C1 segment of cervical spinal cord (tissue), 14 donors: ENCODE measurements at regions not wholly inside any gene's neighbourhood (a gene's known extent, or its start where the extent isn't known, plus 50 kb on each side); places are given as distances from the start of the nearest gene placed in this dataset.

ENCODE experiments used
- DNase-seq, 14 donors: peaks; one replicate each; lab custom pipeline; 2025; lab: John Stamatoyannopoulos, UW

DNA sequence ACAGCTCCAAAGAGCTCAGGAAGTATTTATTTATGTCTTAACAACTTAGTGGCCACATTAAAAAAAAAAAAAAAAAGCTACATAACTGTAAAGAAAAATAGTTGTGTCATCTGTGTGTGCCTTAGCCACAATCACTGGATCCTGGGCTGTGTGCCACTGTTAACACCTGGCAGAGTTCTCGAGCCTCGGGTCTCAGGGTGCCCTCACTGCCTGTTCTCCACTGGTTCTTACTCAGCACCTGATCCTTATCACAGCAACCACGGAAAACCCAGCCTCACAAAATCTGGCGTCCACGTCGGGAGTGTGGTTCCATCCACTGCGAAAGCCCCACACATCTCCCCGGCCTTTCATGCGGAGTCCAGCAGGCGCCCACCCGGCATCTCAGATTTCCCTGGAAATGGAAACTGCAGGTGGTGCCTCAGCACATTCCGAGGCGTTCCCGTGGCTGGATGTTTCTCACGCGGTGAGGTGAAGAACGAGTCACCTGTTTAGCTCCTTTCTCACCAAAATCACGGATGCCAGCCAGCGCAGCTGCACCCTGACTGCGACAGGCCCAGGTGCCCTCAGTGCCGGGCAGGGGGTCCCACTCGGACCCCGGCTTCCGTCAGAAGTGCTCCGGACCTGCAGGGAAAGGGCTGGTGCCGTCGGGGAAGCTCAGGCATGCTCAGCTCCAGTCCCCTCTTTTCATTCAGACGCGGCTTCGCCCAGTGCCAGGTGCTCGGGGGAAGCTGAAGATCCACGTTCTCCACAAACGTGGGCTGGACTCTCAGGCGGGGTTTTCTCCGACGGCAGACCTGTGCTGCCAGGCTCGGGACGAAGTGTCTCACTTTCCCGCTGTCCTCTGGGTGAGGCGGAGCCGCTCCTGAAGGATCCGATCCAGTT, 198.7 kb upstream of the SALL3 start:
- DNase-seq: no peak

DNA sequence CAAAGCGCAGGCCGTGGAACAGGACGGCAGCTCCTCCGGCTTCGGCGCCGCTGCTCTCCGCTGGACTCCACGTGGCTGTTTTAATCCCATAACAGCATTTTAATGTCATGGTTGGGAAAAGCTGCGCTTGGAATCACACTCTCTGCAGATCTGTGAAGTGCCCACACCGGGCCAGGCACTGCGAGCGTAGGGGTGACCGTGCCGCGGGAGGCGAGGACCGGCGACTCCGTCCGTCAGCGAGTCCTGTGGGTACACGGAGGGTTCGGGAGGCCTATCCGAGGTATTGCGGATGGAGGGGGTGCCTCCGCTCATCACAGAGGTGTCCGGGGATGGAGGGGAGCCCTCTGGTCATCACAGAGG, 198.0 kb upstream of the SALL3 start:
- no peak for DNase-seq

DNA sequence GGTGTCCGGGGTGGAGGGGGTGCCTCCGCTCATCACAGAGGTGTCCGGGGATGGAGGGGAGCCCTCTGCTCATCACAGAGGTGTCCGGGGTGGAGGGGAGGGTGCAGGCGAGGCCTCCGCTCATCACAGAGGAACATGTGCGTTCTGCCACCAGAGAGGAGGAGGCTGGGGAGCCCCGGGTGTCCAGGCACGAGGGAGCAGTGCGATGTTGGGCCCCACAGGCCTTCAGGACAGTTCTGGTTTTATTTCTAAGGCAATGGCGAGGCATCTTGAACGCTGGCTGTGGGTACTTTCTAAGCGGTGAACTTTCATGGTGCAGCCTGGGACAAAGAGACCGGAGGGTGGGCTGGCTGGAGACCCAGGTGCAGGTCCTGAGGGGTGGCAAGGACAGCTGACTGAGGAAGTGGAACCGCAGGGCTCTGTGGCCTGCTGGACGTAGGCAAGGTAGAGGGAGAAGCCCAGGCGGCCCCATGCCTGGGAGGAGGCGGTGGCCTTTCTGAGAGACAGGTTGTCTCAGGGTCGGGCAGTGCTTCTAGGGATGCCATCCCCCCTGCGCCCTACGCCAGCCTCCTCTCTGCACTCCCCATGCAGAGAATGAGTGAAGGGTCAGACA, 196.6 kb upstream of the SALL3 start:
- no peak for DNase-seq

DNA sequence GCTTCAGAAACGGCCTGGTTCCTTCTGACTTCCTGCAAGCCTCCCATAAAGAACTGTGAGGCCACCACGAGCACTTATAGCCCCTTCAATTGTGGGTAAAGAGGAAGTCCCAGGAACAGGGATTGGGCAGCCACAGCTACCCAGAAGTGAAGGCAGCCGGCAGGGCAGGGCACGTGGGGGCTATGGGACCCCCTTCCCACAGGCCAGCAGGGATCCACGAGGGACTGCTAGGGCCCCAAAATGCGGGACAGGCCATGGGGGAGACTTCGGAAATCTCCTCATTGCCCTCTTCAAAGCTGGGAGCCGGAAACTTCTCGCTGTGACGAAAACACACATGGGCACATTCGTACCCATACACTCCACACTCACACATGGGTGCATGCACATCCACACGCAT, 196.1 kb upstream of the SALL3 start:
- no peak for DNase-seq

DNA sequence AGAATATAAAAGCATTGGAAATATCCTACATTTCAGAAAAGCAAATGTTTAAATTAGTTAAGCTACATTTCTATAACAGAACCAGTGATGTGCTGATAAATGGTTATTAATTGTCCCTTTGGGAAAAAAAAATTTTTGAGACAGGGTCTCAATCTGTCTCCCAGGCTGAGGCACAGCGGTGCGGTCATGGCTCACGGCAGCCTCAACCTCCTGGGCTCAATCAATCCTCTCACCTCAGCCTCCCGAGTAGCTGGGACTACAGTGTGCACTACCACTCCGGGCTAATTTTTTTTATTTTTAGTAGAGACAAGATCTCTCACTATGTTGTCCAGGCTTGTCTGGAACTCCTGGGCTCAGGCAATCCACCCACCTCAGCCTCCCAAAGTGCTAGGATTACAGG, 194.8 kb upstream of the SALL3 start:
- no peak for DNase-seq

DNA sequence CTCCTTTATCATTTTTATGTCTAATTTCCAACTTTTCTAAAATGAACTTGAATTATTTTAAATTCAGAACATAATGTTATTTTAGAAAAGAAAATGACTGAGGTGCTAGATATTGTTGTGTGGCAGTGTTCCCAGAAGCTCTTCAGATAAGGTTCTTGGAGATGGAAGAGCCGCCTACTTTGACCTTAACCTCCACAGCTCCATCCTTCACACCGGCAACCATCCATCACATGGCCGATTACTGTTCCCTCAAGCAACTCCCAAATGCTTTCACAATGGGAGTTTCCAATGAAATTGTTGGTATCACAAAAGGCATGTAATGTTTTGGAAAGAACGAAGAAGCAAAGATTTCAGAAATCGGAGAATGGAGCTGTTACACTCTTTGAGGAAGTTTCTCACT, 193.9 kb upstream of the SALL3 start:
- no peak for DNase-seq

DNA sequence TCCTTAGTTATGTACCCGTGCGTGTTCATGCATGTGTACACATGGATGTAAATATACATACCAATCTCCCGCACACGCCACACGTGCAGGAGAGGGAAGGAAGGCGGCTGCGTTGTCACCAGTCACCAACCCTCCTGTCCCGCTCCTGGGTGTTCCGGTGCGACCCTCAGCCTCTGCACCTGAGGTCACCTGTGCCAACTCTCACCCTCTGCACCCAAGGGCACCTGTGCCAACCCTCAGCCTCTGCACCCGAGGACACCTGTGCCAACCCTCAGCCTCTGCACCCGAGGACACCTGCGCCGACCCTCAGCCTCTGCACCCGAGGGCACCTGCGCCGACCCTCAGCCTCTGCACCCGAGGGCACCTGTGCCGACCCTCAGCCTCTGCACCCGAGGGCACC, 192.8 kb upstream of the SALL3 start:
- DNase-seq: no peak

DNA sequence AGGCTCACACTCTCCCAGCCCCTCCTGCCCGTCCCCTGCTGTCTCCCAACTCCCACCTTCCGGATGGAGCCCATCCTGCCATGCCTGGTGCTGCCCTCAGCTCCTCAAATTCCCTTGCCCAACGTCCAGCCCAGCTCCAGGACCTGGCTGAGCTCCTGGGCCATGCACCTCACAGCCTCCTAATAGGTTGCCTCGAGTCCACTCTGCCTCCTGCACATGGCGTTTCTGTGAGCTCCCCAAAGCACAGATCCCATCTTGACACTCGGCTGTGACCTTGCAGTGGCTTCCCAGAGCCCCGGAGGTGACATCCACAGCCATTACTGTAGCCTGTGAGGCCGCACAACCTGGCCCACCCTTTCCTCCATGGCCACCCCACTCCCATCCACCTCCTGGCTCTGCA, 191.9 kb upstream of the SALL3 start:
- no peak for DNase-seq

DNA sequence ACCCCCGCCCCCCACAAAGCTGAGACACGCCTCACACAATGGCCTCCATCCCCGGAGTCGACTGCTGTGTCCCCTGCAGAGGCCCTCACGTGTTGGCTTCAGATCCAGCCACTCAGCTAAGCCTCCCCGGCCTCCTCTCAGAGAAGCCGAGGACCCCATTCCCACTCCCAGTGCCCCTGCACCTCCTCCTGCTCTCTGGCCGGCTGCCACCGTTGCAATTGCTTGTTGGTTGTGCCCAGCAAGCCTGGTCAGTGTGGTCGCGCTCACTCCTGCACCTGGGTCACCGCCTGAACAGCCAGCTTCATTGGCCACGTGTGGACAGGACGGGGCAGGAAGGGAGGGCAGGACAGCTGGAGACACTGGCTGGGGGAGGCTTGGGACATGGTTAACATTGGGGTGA, 191.5 kb upstream of the SALL3 start:
- no peak for DNase-seq

DNA sequence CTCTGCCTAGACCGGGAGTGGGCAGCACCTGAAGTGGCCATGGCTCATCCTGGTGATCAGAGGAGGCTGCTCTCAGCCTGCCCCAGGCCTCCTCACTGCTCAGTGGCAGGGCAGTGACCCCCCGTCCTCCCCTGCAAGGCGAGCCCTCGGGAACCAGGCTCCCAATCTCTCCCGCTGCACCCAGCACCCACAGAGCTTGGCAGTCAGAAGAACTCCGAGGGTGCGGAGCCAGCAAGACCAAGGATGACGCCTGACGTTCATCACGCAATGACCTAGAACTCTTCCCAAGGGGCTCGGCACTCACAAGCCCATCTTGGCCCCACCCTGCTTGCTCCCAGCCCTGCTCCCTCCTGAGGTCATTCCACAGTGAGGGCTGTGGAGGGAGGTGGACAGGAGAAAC, 189.8 kb upstream of the SALL3 start:
- DNase-seq: no peak

DNA sequence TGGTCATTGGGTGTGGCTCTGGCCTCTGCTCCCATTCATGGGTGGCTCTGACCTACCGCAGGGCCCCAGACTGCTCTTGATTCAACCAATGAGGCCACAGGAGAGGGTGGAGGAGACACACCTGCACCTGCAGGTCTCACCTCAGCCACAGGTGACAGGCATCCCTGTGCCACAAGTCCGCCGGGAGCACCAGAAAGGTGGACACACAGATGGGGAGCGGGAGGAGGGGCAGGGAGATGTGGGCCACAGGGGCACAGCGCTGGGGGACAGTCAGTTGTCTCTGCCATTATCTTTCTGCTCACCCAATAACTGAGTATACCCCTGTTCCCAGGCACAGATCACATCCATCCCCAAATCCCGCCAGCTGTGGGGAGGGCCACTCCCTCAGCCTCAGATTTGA, 189.1 kb upstream of the SALL3 start:
- DNase-seq: no peak

DNA sequence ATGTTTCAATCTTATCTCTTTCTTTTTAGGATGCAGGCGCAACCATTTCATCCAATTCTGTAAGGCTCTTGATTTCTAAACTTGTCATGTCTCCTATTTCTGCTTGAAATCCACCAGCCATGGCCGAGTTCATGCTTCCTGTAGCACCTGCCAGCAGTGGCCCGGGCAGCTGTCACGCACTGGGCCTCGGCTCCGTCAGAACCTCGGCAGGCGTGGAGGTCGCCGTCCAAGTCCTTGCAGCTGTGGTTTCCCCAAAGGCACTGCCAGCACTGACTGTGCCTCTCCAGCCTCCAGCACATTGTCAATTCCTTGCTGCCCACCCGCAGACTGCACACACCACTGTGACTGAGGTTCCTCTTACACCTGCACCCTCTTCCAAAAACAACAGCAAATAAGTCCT, 188.7 kb upstream of the SALL3 start:
- no peak for DNase-seq

DNA sequence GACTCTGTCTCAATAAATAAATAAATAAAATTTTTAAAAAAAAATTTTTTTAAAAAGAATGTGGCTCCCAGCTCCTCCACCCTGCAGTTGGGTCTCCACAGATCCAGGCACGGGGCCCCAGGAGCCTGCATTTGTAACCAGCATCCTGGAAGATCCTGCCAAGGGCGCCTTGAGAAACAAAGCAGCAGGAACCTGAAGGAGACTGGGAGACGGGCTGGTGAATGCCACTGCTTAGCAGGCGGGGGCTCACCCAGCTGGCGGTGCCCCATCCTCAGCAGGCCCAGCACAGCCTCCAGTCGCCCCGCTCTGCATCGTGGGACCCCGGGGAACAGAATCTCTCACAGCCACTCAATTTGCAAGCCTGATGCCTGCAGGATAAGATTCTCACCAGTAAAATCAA, 187.5 kb upstream of the SALL3 start:
- DNase-seq: no peak

DNA sequence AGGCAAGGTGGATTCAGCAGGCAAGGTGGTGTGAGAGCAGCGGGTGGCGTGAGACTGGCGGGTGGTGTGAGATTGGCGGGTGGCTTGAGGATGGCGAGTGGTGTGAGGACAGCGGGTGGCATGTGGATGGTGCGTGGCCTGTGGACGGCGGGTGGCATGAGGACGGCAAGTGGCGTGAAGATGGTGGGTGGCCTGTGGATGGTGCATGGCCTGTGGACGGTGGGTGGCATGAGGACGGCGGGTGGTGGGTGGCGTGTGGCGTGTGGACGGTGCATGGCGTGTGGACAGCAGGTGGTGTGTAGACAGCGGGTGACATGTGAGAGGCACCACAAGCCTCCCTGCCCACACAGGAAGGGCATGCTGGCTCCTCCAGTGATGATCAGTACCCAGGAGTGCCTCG, 186.9 kb upstream of the SALL3 start:
- DNase-seq: no peak

DNA sequence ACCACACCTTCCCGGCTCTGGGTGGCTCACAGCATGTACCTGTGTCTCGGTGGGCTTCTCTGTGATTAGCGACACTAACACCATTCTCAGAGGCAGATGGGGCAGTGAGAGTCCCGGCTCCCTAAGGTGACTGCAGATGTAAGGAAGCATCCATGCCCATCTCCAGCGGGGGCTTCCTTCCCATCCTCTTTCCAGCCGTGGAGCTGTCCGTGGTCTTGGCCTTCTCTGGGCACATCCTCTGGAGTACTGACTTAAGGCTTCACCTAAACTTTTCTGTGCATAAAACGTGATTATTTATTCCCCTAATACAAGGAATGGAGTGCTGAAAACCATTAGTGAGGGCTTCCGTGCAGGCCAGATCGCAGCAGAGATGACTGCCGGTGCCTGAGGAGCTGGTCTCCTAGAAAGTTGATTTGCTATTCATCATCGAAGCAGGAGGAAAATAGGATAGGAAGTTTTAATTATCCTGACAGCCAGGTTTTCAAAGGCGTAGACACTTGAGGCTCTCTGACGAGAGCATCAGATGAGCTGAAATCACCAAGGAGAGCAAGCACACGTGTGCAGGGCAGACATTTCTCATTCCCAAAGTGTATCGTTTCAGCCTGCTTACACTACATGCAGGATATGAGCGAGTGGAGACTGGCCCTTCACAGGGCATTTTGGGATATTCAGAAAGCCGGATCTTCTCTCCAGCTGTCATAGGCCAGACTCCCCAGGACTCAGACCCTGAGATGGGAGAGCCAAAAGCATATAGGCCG, 186.1 kb upstream of the SALL3 start:
- DNase-seq: no peak

DNA sequence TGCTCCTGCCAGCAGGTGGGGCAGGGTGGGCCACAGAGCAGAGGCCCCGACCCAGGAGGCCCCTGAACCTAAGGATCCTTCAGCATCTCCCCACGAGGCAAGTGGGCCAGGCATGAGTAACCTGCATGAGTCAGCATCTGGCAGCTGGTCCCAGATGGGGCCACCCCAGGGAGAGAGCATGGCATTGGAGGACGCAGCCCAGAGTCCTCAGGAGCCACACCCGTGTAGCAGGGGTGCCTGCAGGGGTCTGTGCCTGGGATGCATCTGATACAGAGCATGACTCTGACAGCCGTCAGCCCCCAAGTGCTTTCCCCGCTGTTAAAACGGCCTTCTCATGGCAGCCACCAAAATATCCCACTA, 185.6 kb upstream of the SALL3 start:
- no peak for DNase-seq

DNA sequence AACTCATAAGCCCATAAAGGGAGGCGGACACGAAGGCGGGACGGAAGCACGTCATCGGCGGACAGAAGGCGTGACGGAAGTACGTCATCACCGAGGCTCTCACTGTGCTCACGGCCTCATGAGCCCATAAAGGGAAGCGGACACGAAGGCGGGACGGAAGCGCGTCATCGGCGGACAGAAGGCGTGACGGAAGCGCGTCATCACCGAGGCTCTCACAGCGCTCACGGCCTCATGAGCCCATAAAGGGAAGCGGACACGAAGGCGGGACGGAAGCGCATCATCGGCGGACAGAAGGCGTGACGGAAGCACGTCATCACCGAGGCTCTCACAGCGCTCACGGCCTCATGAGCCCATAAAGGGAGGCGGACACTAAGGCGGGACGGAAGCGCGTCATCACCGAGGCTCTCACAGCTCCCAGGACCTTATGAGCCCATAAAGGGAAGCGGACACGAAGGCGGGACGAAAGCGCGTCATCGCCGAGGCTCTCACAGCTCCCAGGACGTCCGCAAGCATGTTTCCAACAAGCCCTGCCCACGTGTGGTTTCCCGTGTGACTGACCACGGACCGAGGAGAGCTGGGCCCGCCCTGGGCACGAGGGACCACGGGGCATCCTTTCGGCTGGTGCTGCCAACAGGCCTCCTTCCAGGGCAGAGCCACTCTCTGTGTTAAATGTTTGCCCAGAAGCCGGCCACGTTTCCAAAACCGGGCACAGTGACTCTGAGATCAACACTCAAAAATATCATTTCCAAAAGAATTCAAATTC, 182.7 kb upstream of the SALL3 start:
- no peak for DNase-seq

DNA sequence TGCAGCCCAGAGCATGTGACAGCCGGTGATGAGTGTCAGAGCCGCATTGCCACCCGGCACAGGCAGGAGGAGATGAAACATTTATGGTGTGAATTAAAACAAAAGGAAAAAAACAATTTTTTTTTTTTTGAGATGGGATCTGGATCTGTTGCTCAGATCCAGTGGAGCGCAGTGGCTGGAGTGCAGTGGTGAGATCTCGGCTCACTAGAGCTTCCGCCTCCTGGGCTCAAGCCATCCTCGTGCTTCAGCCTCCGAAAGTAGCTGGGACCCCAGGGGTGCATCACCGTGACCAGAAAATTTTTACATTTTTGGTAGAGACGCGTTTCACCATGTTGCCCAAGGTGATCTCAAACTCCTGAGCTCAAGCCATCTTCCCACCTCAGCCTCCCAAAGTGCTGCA, 182.1 kb upstream of the SALL3 start:
- DNase-seq: no peak

DNA sequence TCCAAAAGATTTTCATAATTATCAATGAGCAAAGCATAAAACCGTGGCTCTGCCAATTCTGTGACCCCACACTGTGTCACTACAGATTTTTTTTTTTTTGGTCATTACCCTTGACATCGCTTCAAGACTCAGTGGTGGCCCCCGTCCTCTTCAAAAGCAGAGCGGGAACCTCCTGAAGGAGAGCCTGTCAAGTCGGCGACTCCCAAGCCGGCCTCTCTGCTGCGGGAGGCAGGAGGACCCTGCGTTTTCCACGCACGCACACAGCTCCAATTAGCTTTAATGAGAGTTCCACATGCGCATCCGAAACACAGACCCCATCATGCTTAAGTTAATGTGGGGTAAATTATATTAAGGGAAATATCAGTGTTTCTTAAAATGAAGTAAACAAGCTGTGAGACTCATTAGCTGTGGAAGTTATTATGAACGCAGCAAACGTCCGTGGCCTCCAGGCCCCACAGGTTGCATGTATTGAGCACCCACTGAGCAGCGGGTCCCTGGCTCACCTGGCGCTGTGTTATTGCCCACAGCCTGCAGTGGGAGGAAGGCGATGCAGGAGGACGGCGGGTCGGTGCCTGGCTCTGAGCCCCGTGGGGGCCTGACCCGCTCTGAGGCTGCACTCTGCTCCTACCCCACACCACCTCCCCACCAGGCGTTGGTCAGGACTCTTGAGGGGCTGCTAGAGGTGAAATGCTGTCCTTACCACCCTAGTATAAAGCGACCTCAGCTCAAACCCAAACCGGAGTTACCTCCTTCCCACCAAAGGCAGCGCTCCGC, 181.0 kb upstream of the SALL3 start:
- DNase-seq: no peak

DNA sequence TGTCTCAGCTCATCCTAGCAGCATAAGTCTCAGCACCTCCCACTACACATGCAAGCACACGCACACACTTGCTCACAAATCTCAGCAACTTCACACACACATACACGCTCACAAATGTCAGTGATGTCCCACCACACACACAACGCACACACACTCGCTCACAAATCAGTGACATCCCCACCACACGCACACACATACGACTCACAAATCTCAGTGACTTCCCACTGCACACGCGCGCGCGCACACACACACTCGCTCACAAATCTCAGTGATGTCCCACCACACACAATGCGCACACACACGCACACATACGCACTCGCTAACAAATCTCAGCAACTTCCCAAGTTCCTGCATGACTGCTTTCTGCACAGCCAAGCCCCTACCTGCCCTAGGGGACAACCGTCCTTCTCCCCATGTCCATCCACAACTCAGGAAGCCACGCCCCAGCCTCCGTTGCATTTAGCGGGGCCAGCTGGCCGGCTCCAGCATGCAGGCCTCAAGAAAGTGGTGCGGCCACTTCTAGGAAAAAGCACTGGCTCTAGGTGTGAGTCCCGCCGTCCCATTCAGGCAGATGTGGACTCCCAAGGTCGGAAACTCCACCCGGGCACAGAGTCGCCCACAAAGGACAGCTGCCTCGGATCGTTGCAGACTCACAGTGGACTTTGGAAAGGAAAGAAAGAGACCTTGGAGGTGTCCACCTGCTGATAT, 180.1 kb upstream of the SALL3 start:
- DNase-seq: no peak
